SIG-M5 (cell line): ENCODE measurements at regions not wholly inside any gene's neighbourhood (a gene's known extent, or its start where the extent isn't known, plus 50 kb on each side); places are given as distances from the start of the nearest gene placed in this dataset.

ENCODE experiments used
- DNase-seq: peaks from one replicate; lab custom pipeline; 2025; lab: John Stamatoyannopoulos, UW

GRCh38 chr5:153880106-153880505 is 158.6 kb downstream of the FAM114A2 start:
- no peak for DNase-seq

GRCh38 chr5:153879596-153879995 is 159.1 kb downstream of the FAM114A2 start:
- no peak for DNase-seq

GRCh38 chr5:153866176-153866575 is 172.5 kb downstream of the FAM114A2 start:
- no peak for DNase-seq

- no peak for DNase-seq
Observed at GRCh38 chr5:153865016-153865415, 173.7 kb downstream of the FAM114A2 start.

GRCh38 chr5:153863951-153864350 is 174.8 kb downstream of the FAM114A2 start:
- no peak for DNase-seq
